ENCODE measurements at regions not wholly inside any gene's neighbourhood (a gene's known extent, or its start where the extent isn't known, plus 50 kb on each side); places are given as distances from the start of the nearest gene placed in this dataset.

DNA sequence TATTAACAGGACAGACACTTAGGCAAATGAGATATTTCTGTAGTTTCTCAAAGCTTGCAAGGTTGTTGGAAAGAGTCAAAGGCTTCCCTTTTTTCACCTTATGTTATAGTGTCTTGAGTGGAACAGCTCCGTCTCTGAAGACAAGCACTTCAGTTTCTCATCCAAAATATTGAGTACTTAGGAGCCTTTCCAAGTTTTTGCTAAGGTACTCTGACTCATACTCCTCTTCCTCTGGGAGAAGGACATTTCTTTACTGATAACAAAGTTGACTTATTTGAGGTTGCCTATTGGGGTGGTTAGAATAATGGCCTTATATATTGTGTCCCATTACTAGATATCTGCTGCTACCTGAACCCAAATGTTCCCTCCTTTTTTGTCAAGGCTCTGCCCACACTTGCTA, 869.6 kb downstream of the MAT2B start:
- intact Hi-C loops (cut with DNase I; ENCODE audit: low total_unique reads) = no loop called here
- TF ChIP-seq CTCF (IDR thresholded peaks at IDR 0.05) = no peak
- Histone ChIP-seq H3K36me3 (no peaks in the 10 kb centered on the region), H3K4me1 (no peaks in the 10 kb centered on the region), H3K27ac (no peak overlapping the region), H3K9me3 (no peaks in the 10 kb centered on the region), H3K27me3 (no peaks in the 10 kb centered on the region), H3K4me3 (no peak overlapping the region)
- no peak for DNase-seq

DNA sequence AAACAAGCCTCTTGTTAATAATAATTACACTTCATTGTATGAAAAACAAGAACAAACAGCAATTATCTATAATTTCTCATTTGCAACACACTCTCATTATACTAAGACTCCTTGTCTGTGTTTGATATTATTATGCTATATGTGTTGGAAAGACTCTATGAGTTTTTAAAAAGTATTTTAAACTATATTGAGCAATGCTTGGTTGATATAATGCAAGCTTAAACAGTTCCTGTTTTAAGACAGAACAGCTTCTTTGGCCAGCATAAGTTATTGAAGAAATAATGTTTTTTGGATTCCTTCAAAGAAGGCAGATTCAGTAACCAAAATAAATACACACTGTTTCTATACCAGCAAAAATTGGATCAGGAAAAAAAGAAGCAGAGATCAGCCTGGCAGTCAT, 871.4 kb downstream of the MAT2B start:
- no peak overlapping the region for H3K27ac ChIP-seq
- H3K9me3 ChIP-seq = peaks cover 0 to 3% (median 0%) of the 10 kb centered on the region in 3 donors
- no peak overlapping the region for H3K4me3 ChIP-seq
- no peaks in the 10 kb centered on the region for H3K36me3 ChIP-seq
- DNase-seq = no peak
- no peak for TF ChIP-seq CTCF (IDR thresholded peaks at IDR 0.05)
- no peaks in the 10 kb centered on the region for H3K27me3 ChIP-seq
- no peaks in the 10 kb centered on the region for H3K4me1 ChIP-seq
- intact Hi-C loops (cut with DNase I; ENCODE audit: low total_unique reads) = no loop called here

DNA sequence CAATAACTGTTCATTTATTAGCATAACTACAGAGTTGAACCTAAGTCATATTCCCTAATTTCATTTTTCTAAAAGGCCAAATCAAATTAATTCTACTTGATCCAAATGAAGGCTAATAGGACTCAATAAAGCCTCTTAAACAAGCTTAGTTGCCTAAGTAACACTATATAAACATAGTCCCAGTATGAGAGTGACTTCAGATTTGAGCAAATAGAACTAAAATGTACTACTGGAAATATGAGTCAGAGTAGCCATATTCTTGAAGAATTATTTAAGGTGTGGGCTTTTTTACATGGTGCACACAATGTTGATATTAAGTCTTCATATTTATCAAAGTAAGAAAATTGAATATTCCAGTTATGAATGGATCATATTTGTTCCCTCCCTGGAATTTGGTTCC, 872.3 kb downstream of the MAT2B start:
- Histone ChIP-seq H3K36me3 (no peaks in the 10 kb centered on the region), H3K9me3 (peaks cover 0 to 3% (median 0%) of the 10 kb centered on the region in 3 donors), H3K4me1 (no peaks in the 10 kb centered on the region), H3K27me3 (no peaks in the 10 kb centered on the region), H3K4me3 (no peak overlapping the region), H3K27ac (no peak overlapping the region)
- intact Hi-C loops (cut with DNase I; ENCODE audit: low total_unique reads) = no loop called here
- no peak for DNase-seq
- TF ChIP-seq CTCF (IDR thresholded peaks at IDR 0.05) = no peak

DNA sequence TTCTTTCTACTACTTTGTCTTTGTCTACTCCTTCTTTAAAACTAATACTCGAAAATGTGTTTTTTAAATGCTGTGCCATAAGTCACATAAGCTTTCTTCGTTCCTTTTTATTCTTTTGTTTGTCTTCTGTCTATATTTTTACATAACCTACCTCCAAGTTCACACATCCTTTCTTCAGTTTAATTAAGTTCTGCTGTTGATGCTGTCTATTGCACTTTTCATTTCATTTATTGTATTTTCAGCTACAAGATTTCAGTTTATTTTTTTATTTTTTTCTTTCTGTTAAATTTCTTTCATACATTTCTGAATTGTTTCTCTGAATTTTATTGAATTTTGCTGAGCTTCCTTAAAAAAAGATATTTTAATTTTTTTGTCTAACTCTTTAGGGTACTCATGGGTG, 878.2 kb downstream of the MAT2B start:
- intact Hi-C loops (cut with DNase I; ENCODE audit: low total_unique reads) = no loop called here
- no peaks in the 10 kb centered on the region for H3K36me3 ChIP-seq
- DNase-seq = no peak
- H3K27me3 ChIP-seq = no peaks in the 10 kb centered on the region
- H3K4me3 ChIP-seq = no peak overlapping the region
- no peaks in the 10 kb centered on the region for H3K4me1 ChIP-seq
- H3K27ac ChIP-seq = no peak overlapping the region
- TF ChIP-seq CTCF (IDR thresholded peaks at IDR 0.05) = no peak
- peaks cover 0 to 10% (median 0%) of the 10 kb centered on the region in 3 donors for H3K9me3 ChIP-seq

DNA sequence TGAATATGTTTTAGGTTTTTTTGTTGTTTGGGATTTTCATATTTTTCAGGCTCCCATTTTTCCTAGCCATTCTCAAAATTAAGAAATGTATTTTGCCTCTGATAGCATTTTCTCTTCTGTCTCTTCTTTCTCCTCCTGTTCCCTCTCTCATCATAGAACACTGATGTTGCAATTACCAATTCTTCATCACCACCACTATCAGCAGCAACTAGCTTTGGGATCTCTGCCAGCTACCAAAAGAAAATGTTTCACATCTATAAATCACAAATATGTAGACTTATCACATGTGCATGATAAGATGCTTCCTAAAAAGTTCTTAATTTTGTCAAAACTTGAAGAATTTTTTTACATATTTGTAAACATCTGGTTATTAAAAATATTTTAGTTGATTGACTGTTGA, 887.1 kb downstream of the MAT2B start:
- H3K9me3 ChIP-seq = no peaks in the 10 kb centered on the region
- H3K4me1 ChIP-seq = no peaks in the 10 kb centered on the region
- no peak for DNase-seq
- H3K27me3 ChIP-seq = no peaks in the 10 kb centered on the region
- no peak overlapping the region for H3K4me3 ChIP-seq
- H3K27ac ChIP-seq = no peak overlapping the region
- no peak for TF ChIP-seq CTCF (IDR thresholded peaks at IDR 0.05)
- intact Hi-C loops (cut with DNase I; ENCODE audit: low total_unique reads) = no loop called here
- H3K36me3 ChIP-seq = no peaks in the 10 kb centered on the region

GRCh38 chr5:164394686-164395194, 889.3 kb downstream of the MAT2B start:
- no peaks in the 10 kb centered on the region for H3K4me1 ChIP-seq
- no peak for TF ChIP-seq CTCF (IDR thresholded peaks at IDR 0.05)
- H3K4me3 ChIP-seq = no peak overlapping the region

More at GRCh38 chr5:164394686-164395194, 889.3 kb downstream of the MAT2B start:
- H3K27me3 ChIP-seq = no peaks in the 10 kb centered on the region
- intact Hi-C loops (cut with DNase I; ENCODE audit: low total_unique reads) = no loop called here
- no peaks in the 10 kb centered on the region for H3K36me3 ChIP-seq
- H3K27ac ChIP-seq = no peak overlapping the region
- no peak for DNase-seq
- no peaks in the 10 kb centered on the region for H3K9me3 ChIP-seq

Measured in tibial artery (tissue), 4 donors.